Gastroesophageal sphincter (tissue), 4 donors: ENCODE measurements at regions not wholly inside any gene's neighbourhood (a gene's known extent, or its start where the extent isn't known, plus 50 kb on each side); places are given as distances from the start of the nearest gene placed in this dataset.

Source experiments
- ATAC-seq: fragments of 150-250 bp; one replicate; pipeline ENCODE4 v1.9.1; 2016; ENCODE audit warnings: mild to moderate bottlenecking, moderate library complexity
- H3K27ac ChIP-seq, 4 donors: fragments of 200-600 bp; sonication (generic) in 3 of 4; 1 replicate in 3 of 4; 2 replicates in 1 of 4; pipeline ENCODE4 v1.5.1; 2016 to 2019
- H3K27me3 ChIP-seq: fragments of 200-600 bp; sonication (generic); one replicate; pipeline ENCODE4 v1.5.1; 2019
- H3K36me3 ChIP-seq, 2 donors: fragments of 200-600 bp; sonication (generic); one replicate each; pipeline ENCODE4 v1.5.1; 2019; ENCODE audit warnings: control low read depth in 1 of 2
- H3K4me1 ChIP-seq, 3 donors: fragments of 200-600 bp; sonication (generic); 1 replicate in 2 of 3; 2 replicates in 1 of 3; pipeline ENCODE4 v1.5.1; 2016 to 2019; ENCODE audit warnings: control low read depth in 2 of 3
- H3K4me3 ChIP-seq, 2 donors: fragments of 200-600 bp; sonication (generic); one replicate each; pipeline ENCODE4 v1.5.1; 2019; ENCODE audit warnings: mild to moderate bottlenecking in 1 of 2, moderate library complexity in 1 of 2
- H3K9me3 ChIP-seq, 3 donors: fragments of 200-600 bp; sonication (generic); one replicate each; pipeline ENCODE4 v1.5.1; 2017 to 2019; ENCODE audit warnings: control low read depth in 2 of 3
- EP300 ChIP-seq: sonication (generic); formaldehyde crosslinking; IDR thresholded peaks from one replicate; pipeline ENCODE4 v1.6.1; 2017; ENCODE audit warnings: antibody characterized with exemption, mild to moderate bottlenecking
- POLR2A ChIP-seq, 2 donors: fragments of 450-650 bp; IDR thresholded peaks; one replicate each; pipeline ENCODE4 v1.6.1; 2017; ENCODE audit warnings: antibody characterized with exemption in 2 of 2, mild to moderate bottlenecking in 2 of 2, moderate library complexity in 1 of 2
- POLR2AphosphoS5 ChIP-seq: sonication (generic); formaldehyde crosslinking; IDR thresholded peaks from one replicate; pipeline ENCODE4 v1.6.1; 2017; ENCODE audit warnings: antibody characterized with exemption
- WGBS, 2 donors: methylation state at CpG; one replicate each; pipeline ENCODE4 v1.1.5; 2018; ENCODE audit warnings: low coverage in 1 of 2; 5-methylcytosine and 5-hydroxymethylcytosine counted together
- TF ChIP-seq, protein P1 (sequence below), 4 experiments: fragments of 200-600 bp in 2 of 4; fragments of 450-650 bp in 2 of 4; sonication (generic) in 1 of 4; IDR thresholded peaks; one replicate each; pipeline ENCODE4 v1.5.1; 2017 to 2019; ENCODE audit warnings: antibody characterized with exemption in 4 of 4, mild to moderate bottlenecking in 2 of 4, moderate library complexity in 2 of 4

DNA sequence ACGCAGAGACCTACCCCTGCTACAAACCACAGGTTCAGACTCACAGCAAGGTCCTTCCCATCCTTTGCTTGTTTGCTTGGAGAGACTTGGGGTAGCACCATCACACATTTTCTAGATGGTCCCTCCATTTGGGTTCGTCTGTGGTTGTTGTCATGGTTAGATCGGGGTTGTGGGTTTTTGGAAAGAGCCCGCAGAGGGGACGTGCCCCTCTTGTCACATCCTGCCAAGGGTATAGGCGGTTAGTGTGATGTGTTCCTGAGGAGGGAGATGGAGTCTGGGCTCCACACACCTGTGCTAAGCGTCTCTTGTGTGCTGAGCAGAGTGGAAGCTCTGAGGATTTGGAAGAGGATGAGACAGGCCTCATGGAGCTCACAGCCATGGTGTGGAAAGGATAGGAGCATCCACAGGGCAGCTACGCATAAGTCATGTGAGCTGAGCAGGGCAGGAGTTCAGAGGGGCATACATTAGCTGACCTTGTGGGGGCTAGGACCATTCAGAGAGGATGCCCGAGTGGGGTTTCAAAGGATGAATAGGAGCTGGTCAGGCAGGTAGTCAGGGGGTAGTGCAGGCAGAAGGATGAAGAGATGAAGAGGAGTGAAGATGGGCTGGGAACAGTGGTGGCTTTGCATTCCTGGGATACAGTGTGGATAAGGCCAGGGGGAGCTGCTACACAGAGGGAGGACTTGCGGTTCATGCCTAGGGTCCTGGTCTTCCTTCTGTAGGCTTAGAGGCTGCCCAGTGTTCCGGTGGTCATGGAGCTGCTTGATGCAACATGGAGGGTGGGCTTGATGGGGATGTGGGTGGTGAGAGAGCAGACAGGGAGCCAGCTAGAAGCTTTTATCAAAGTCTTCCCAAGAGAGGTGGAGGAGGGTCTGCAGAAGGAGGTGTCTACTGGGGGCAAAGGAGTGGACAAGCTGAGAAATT lies 62.9 kb downstream of the ACKR3 start:
- H3K27ac ChIP-seq = peak overlapping the region in 1 of 4 donors; percentile 40

DNA sequence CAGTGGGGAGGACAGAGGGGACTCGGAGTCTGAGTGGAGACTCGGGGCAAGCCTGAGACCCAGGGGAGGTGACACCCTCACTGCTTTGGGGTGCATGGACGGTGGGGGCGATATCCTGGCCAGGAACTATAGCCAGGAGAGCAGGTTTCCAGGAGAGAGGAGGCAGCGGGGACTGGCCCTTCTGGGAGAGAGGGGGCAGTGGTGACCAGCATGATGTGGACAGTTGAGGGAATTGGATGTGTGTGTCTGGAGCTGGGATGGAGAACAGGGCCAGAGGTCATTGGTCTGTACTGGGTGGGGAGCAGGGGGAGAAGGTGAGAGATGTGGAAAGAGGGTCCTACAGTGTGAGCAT lies 63.6 kb downstream of the ACKR3 start:
- TF ChIP-seq EP300 (no peak), POLR2A (IDR thresholded peaks at IDR 0.05) (no peak), POLR2AphosphoS5 (no peak)
- TF ChIP-seq, protein P1, sequence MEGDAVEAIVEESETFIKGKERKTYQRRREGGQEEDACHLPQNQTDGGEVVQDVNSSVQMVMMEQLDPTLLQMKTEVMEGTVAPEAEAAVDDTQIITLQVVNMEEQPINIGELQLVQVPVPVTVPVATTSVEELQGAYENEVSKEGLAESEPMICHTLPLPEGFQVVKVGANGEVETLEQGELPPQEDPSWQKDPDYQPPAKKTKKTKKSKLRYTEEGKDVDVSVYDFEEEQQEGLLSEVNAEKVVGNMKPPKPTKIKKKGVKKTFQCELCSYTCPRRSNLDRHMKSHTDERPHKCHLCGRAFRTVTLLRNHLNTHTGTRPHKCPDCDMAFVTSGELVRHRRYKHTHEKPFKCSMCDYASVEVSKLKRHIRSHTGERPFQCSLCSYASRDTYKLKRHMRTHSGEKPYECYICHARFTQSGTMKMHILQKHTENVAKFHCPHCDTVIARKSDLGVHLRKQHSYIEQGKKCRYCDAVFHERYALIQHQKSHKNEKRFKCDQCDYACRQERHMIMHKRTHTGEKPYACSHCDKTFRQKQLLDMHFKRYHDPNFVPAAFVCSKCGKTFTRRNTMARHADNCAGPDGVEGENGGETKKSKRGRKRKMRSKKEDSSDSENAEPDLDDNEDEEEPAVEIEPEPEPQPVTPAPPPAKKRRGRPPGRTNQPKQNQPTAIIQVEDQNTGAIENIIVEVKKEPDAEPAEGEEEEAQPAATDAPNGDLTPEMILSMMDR (IDR thresholded peaks at IDR 0.05) = no peak
- 98 to 100% methylated on average over 4 to 5 of the region's 5 CpGs for WGBS, 2 donors
- peaks cover 0 to 28% (median 6%) of the 10 kb centered on the region in 3 donors for H3K4me1 ChIP-seq
- H3K36me3 ChIP-seq = no peaks in the 10 kb centered on the region
- no peak for ATAC-seq
- H3K9me3 ChIP-seq = no peaks in the 10 kb centered on the region
- H3K27ac ChIP-seq = no peak overlapping the region
- H3K27me3 ChIP-seq = no peaks in the 10 kb centered on the region
- no peak overlapping the region for H3K4me3 ChIP-seq

More for the DNA sequence above, 62.9 kb downstream of the ACKR3 start:
- TF ChIP-seq, protein P1 (IDR thresholded peaks at IDR 0.05) = no peak
- TF ChIP-seq POLR2AphosphoS5 (no peak), POLR2A (IDR thresholded peaks at IDR 0.05) (no peak), EP300 (no peak)
- H3K36me3 ChIP-seq = no peaks in the 10 kb centered on the region
- ATAC-seq = no peak
- H3K9me3 ChIP-seq = no peaks in the 10 kb centered on the region
- H3K27me3 ChIP-seq = no peaks in the 10 kb centered on the region
- no peak overlapping the region for H3K4me3 ChIP-seq
- H3K4me1 ChIP-seq = peaks cover 0 to 28% (median 6%) of the 10 kb centered on the region in 3 donors
- 83 to 97% methylated on average over 2 to 5 of the region's 11 CpGs for WGBS, 2 donors

DNA sequence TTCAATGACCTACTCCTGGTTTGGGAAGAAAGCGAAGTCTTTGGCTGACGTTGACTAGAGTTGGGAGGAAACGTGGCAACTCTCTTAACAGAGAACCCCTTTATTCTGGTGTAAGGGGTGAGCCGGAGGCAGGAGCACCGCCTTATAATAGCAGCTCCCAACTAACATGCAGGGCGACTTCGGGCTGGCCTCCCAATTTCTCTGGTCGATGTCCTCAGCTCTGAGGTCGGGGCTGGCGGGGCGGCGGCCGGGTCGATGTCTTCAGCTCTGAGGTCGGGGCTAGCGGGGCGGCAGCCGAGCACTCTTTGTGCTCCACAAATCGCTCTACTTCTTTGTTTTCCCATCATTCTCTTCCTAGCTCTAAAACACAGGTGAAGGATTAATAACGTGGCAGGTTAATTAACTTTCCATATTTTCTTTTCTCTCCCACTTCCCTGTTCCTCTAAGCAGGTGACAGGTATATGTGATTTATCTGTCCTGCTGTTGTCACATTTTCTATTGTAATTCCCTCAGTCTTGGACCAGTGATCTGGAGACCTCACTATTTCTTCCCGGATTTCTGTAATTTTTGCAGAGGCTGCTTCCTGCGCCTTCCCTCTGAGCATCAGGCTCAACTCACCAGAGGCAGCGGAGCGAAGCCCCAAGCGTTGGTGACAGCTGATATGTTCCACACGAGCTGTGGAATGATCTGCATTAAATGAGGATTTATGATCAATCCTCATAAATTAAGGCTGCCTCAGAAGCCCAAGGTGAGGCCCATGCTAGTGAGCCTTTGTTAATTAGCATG lies 64.3 kb downstream of the ACKR3 start:
- H3K4me3 ChIP-seq = no peak overlapping the region
- no peak overlapping the region for H3K27ac ChIP-seq
- 75 to 85% methylated on average over 9 to 25 of the region's 26 CpGs for WGBS, 2 donors
- ATAC-seq = no peak
- no peaks in the 10 kb centered on the region for H3K9me3 ChIP-seq
- TF ChIP-seq POLR2A (IDR thresholded peaks at IDR 0.05) = no peak
- no peak for TF ChIP-seq POLR2AphosphoS5
- no peak for TF ChIP-seq EP300
- TF ChIP-seq, protein P1 (IDR thresholded peaks at IDR 0.05) = no peak
- H3K36me3 ChIP-seq = no peaks in the 10 kb centered on the region
- H3K4me1 ChIP-seq = peaks cover 0 to 28% (median 6%) of the 10 kb centered on the region in 3 donors
- no peaks in the 10 kb centered on the region for H3K27me3 ChIP-seq

DNA sequence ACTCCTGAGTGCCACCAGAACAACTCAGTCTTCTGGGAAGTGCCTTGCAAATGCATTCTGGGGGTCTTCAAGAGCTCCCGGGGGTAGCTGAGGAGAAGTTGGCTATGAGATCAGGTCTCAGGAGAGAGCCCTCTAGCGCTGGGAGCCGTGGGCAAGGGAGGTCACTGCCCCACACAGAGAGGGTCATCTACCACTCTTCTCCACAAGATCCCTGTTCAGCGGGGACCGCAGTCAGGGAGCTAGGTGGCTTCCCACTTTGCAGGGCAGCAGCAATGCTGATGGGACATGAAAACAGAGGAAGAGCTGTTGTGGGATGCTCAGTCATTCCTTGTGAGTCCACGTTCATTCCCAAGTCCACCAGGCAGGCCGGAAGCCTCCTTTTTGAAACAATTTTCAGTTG lies 66.6 kb downstream of the ACKR3 start:
- Histone ChIP-seq H3K27me3 (no peaks in the 10 kb centered on the region), H3K4me1 (peaks cover 0 to 20% (median 6%) of the 10 kb centered on the region in 3 donors), H3K4me3 (no peak overlapping the region), H3K27ac (no peak overlapping the region), H3K9me3 (peaks cover 0 to 7% (median 0%) of the 10 kb centered on the region in 3 donors), H3K36me3 (no peaks in the 10 kb centered on the region)
- no peak for ATAC-seq
- 80% methylated on average over 2 of the region's 7 CpGs; no CpG with 5 or more reads in 1 of the 2 donors for WGBS, 2 donors
- TF ChIP-seq POLR2AphosphoS5 (no peak), EP300 (no peak), POLR2A (IDR thresholded peaks at IDR 0.05) (no peak)
- TF ChIP-seq, protein P1 (IDR thresholded peaks at IDR 0.05) = no peak
